ENCODE measurements at regions not wholly inside any gene's neighbourhood (a gene's known extent, or its start where the extent isn't known, plus 50 kb on each side); places are given as distances from the start of the nearest gene placed in this dataset.
"Not testable (repeated sequence)": the region's sequence is repeated elsewhere in the genome, so short reads cannot be mapped to it uniquely, and the experiment has no call there.

DNA sequence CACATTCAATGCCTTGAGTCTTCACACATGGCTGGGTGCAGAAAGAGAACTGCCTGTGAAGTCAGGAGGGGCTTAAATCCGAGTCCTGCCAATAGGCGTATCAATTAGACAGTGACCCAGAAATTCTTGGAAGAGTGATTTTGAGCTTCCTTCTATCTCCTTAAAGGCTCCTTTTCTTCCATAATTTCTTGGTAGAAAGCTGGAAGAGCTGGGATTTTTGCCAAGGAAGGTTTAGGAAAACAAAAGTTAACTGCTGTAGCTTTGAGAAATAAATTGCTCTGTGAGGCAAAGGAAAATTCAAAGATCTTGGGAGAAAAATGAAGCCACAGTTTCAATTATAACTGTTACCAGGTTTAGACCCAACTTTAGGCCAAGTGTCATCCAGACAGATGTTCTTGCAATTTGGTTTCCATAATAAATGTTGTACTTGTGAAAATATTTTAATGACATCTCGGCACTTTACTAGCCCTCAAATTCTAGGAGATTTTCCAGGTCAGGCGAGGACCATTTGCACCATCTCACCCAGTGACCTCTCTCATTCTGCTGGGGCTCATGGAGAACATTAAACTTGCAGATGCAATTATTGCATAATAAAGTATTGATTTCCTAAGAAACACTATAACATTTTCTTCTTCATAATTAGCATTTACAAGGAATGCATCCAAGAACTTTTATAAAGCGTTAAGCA is 329.7 kb upstream of the MEIS1 start:
- Histone ChIP-seq H3K36me3 (ENCODE audit: control insufficient read depth, insufficient read depth, low read length) (no peaks in the 10 kb centered on the region), H3K4me1 (ENCODE audit: control insufficient read depth, insufficient read depth, low read length) (no peaks in the 10 kb centered on the region), H3K27me3 (ENCODE audit: control insufficient read depth, insufficient read depth, low read length) (no peaks in the 10 kb centered on the region), H3K27ac (ENCODE audit: low read depth, low read length) (no peak overlapping the region), H3K9ac (ENCODE audit: low read length) (no peak overlapping the region), H3K4me3 (ENCODE audit: low read length) (no peak overlapping the region)

DNA sequence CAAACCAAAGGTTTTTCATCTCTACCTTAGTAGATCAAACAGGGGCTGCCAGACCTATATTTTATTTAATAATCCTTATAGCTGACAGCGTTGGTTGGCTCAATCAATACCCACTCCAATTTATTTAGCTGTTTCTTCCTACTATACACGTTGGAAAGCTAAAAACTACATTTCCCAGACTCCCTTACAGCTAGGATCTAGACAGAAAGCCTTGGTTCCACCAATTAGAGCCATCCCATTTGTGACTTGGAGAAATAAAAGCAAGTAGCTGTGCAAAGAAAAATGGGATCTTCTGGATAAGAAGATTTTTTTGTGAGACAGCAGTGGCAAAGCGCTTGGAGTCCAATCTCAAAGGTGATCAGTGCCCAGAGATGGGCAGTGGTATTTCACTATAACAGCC is 331.3 kb upstream of the MEIS1 start:
- Histone ChIP-seq H3K9ac (ENCODE audit: low read length) (no peak overlapping the region), H3K36me3 (ENCODE audit: control insufficient read depth, insufficient read depth, low read length) (no peaks in the 10 kb centered on the region), H3K4me3 (ENCODE audit: low read length) (no peak overlapping the region), H3K4me1 (ENCODE audit: control insufficient read depth, insufficient read depth, low read length) (no peaks in the 10 kb centered on the region), H3K27ac (ENCODE audit: low read depth, low read length) (no peak overlapping the region), H3K27me3 (ENCODE audit: control insufficient read depth, insufficient read depth, low read length) (no peaks in the 10 kb centered on the region)

DNA sequence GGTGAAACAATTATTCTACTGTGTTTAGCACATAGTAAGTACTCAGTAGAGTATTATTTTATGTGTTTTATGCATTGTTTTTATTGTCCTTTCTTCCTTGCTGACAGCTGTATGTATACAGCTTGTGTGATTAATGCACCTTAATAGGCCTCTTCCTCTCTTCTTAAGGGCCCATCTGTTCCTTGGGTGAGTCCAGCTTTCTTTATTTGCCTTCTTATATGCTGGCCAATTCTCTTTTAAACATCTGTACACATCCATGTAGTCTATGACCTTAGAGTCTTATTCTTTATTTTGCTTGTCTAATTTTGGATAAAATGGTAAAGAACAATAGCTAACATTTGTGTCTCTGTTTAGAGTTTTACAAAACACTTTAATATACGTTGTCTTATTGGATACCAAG is 333.7 kb upstream of the MEIS1 start:
- no peak overlapping the region for H3K9ac ChIP-seq (ENCODE audit: low read length)
- H3K27me3 ChIP-seq (ENCODE audit: control insufficient read depth, insufficient read depth, low read length), result no peaks in the 10 kb centered on the region
- H3K4me1 ChIP-seq (ENCODE audit: control insufficient read depth, insufficient read depth, low read length), result no peaks in the 10 kb centered on the region
- no peak overlapping the region for H3K4me3 ChIP-seq (ENCODE audit: low read length)
- no peaks in the 10 kb centered on the region for H3K36me3 ChIP-seq (ENCODE audit: control insufficient read depth, insufficient read depth, low read length)
- H3K27ac ChIP-seq (ENCODE audit: low read depth, low read length), result no peak overlapping the region

DNA sequence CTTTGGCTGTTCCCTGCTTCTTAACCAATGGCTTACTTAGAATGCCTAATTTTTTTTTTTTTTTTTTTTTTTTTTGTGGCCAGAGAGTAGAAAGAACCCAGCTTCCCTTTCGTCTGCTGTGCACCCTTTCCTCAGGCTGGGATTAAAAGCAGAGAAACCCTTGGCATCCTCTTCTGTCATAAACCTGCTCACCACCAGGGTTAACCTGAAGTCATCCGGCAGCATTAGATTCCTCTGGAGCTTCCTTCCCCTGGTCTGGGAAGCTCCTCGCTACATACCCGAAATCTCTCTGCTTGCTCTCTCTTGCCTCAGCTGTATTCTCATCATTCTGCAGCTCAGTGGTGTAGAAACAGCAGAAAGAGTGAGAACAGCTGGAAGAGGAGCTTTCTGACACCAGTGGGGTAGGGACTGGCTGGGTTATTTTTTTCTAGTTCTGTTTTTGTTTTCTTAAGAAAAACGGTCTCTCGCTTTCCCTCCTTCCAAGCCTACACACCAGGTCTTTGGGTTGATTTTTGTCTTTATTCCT is 339.0 kb upstream of the MEIS1 start:
- Histone ChIP-seq H3K27me3 (ENCODE audit: control insufficient read depth, insufficient read depth, low read length) (no peaks in the 10 kb centered on the region), H3K9ac (ENCODE audit: low read length) (no peak overlapping the region), H3K4me1 (ENCODE audit: control insufficient read depth, insufficient read depth, low read length) (no peaks in the 10 kb centered on the region), H3K27ac (ENCODE audit: low read depth, low read length) (no peak overlapping the region), H3K4me3 (ENCODE audit: low read length) (no peak overlapping the region), H3K36me3 (ENCODE audit: control insufficient read depth, insufficient read depth, low read length) (no peaks in the 10 kb centered on the region)

DNA sequence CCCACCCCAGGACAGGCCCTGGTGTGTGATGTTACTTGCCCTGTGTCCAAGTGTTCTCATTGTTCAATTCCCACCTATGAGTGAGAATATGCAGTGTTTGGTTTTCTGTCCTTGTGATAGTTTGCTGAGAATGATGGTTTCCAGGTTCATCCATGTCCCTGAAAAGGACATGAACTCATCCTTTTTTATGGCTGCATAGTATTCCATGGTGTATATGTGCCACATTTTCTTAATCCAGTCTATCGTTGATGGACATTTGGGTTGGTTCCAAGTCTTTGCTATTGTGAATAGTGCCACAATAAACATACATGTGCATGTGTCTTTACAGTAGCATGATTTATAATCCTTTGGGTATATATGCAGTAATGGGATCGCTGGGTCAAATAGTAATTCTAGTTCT is 340.2 kb upstream of the MEIS1 start:
- H3K4me1 ChIP-seq (ENCODE audit: control insufficient read depth, insufficient read depth, low read length); H3K4me3 ChIP-seq (ENCODE audit: low read length); H3K27me3 ChIP-seq (ENCODE audit: control insufficient read depth, insufficient read depth, low read length); H3K27ac ChIP-seq (ENCODE audit: low read depth, low read length); H3K36me3 ChIP-seq (ENCODE audit: control insufficient read depth, insufficient read depth, low read length); H3K9ac ChIP-seq (ENCODE audit: low read length): not testable (repeated sequence)

DNA sequence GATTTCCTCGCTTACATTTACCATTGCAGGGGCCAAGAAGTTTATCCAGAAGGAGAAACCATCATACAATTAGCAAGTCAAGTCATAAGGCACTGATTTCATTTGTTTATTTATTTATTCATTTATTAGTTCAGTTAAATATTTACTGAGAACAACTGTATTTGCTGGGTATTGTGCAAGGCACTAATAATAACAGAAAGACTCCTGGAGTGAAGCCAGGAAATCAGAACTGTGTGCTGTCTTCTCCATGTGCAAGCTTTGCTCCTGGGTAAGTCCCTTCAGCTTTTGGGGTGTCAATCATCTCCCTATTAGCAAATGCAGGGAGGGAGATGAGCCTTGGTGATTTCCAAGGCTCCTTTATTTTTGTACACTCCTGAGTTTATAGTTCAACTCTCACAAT is 341.6 kb upstream of the MEIS1 start:
- H3K27me3 ChIP-seq (ENCODE audit: control insufficient read depth, insufficient read depth, low read length), result no peaks in the 10 kb centered on the region
- H3K27ac ChIP-seq (ENCODE audit: low read depth, low read length), result no peak overlapping the region
- H3K36me3 ChIP-seq (ENCODE audit: control insufficient read depth, insufficient read depth, low read length), result no peaks in the 10 kb centered on the region
- H3K4me1 ChIP-seq (ENCODE audit: control insufficient read depth, insufficient read depth, low read length), result no peaks in the 10 kb centered on the region
- no peak overlapping the region for H3K4me3 ChIP-seq (ENCODE audit: low read length)
- no peak overlapping the region for H3K9ac ChIP-seq (ENCODE audit: low read length)

DNA sequence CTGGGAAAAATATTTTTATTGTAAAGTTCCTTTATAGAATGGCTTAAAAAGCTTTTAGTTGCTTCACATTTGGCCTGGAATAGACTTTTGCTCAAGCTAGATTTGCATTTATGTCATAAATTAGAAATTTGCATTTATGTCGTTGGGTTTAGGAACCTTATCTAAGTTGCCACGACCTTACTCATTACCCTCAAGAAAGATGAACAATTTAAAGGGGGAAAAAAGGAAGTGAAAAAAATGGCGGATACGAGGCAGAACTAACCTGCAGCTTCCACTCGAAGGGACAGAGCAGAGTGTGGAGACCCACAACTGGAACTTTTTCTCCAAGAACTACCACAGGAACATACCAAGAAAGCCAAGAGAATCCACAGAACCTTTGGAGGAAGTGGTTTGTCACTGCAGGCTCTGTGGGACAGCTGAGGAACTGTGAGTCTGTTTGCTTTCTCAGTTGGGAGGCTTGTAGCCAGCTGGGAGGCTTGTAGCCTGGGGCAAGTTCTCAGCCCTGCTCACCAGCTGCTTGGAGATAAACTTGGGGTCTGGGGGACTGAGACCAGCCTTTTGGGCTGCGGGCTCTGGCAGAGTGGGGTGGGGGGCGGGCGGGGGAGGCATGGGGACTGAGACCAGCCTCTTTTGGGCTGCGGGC is 349.9 kb upstream of the MEIS1 start:
- Histone ChIP-seq H3K4me3 (ENCODE audit: low read length) (no peak overlapping the region), H3K4me1 (ENCODE audit: control insufficient read depth, insufficient read depth, low read length) (no peaks in the 10 kb centered on the region), H3K27me3 (ENCODE audit: control insufficient read depth, insufficient read depth, low read length) (no peaks in the 10 kb centered on the region), H3K9ac (ENCODE audit: low read length) (no peak overlapping the region), H3K36me3 (ENCODE audit: control insufficient read depth, insufficient read depth, low read length) (no peaks in the 10 kb centered on the region), H3K27ac (ENCODE audit: low read depth, low read length) (no peak overlapping the region)

DNA sequence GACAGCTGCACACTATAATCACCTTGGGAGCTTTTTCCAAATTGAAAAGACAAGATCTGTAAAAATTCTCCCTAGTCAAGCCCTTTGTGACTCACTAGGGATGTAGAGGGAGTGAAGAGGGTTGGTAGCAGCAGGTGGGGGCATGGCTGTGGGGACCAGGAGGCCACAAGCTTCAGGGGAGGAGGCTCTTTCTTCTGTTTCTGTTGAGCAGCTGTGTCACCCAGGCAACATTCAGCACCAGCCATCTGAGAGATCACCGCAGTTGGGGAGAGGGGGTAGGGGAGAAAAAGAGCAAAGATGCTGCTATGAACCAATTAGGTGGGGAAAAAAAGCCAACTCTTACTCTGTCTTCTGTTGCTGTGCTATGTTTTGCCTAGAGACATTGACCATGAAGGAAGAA is 352.3 kb upstream of the MEIS1 start:
- H3K36me3 ChIP-seq (ENCODE audit: control insufficient read depth, insufficient read depth, low read length), result no peaks in the 10 kb centered on the region

DNA sequence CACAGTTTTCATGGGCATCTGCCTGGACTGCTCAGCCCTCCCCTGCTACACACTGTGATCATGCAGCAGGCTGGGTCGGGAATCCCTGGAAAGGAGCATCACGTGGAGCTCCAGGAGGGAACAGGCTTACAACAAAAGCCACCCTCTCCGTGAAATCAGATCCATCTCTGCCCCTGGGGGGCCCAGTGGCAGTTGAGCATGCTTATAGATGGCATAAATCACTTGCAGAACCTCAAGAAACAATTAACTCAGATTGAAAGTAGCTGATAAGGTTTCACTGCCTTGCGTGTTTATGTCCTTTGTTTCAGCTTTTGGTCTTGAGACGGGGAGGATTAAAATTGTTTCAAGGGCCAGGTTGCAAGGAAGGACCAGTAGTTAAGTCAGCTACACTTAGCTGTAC is 354.8 kb upstream of the MEIS1 start:
- Histone ChIP-seq H3K4me1 (ENCODE audit: control insufficient read depth, insufficient read depth, low read length) (no peaks in the 10 kb centered on the region), H3K9ac (ENCODE audit: low read length) (no peak overlapping the region), H3K27me3 (ENCODE audit: control insufficient read depth, insufficient read depth, low read length) (no peaks in the 10 kb centered on the region), H3K36me3 (ENCODE audit: control insufficient read depth, insufficient read depth, low read length) (no peaks in the 10 kb centered on the region), H3K4me3 (ENCODE audit: low read length) (no peak overlapping the region), H3K27ac (ENCODE audit: low read depth, low read length) (no peak overlapping the region)

More for the DNA sequence above, 352.3 kb upstream of the MEIS1 start:
- H3K9ac ChIP-seq (ENCODE audit: low read length), result no peak overlapping the region
- H3K27me3 ChIP-seq (ENCODE audit: control insufficient read depth, insufficient read depth, low read length), result no peaks in the 10 kb centered on the region
- no peak overlapping the region for H3K4me3 ChIP-seq (ENCODE audit: low read length)
- no peak overlapping the region for H3K27ac ChIP-seq (ENCODE audit: low read depth, low read length)
- no peaks in the 10 kb centered on the region for H3K4me1 ChIP-seq (ENCODE audit: control insufficient read depth, insufficient read depth, low read length)

DNA sequence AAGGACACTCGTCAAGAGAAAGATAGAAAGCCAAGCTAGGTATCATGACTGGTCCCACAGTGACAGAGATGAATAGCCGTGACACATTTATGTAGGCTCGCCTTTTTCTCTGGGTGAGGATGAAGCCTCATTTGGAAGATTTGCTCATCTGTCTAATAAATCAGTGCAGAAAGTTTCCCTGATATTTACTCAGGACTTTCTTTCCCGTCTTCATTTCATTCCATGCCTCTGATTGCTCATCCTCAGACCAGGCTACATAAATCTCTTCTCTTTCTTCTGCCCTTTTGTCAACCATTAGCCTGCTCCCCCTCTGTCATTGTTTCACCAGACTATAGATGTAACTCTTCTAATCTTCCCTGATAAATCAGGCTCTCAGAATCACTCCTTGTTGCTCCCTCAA is 361.8 kb upstream of the MEIS1 start:
- no peaks in the 10 kb centered on the region for H3K36me3 ChIP-seq (ENCODE audit: control insufficient read depth, insufficient read depth, low read length)
- no peak overlapping the region for H3K4me3 ChIP-seq (ENCODE audit: low read length)
- H3K4me1 ChIP-seq (ENCODE audit: control insufficient read depth, insufficient read depth, low read length), result no peaks in the 10 kb centered on the region
- H3K27ac ChIP-seq (ENCODE audit: low read depth, low read length), result no peak overlapping the region
- no peak overlapping the region for H3K9ac ChIP-seq (ENCODE audit: low read length)
- no peaks in the 10 kb centered on the region for H3K27me3 ChIP-seq (ENCODE audit: control insufficient read depth, insufficient read depth, low read length)

DNA sequence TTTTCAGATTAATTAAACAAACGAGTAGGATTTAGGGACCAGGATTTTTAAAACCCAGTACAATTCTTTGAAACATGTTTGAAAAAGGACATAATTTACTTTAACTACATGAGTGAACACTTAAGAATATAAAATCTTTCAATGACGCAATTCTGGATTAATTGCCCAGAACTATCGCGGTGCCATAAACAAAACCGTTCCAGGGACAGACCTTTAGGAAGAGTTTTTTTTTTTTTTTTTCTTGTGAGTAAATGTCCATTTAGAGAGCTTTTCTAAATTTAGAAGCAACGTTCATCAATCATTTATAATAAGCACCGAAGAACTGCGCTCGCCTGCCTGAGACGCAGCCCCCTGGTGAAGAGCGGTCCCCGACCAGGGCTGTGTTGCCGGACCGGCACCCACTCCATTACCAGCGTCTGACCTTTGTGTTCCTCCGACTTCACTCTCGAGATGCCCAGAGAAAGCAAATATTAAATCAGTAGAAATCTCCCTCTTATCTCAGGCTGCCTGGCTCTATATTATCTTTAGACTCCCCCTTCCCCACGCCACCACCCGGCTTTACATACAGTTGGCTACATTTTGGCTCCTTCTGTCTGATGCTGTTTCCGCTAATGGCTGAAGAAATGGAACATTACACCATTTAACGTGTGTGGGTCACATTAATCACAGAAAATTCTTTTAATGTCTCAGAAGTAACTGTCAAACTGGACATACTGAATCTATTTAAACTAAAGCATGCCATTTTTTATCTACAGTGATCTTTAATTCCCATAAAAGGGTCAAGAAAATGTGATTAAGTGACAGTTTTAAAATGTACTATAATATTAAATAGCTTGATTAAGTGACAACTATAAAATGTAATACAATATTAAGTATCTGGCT is 364.0 kb upstream of the MEIS1 start:
- Histone ChIP-seq H3K27ac (ENCODE audit: low read depth, low read length) (no peak overlapping the region), H3K4me3 (ENCODE audit: low read length) (peak overlapping the region; percentile 2), H3K36me3 (ENCODE audit: control insufficient read depth, insufficient read depth, low read length) (no peaks in the 10 kb centered on the region), H3K4me1 (ENCODE audit: control insufficient read depth, insufficient read depth, low read length) (no peaks in the 10 kb centered on the region), H3K9ac (ENCODE audit: low read length) (no peak overlapping the region), H3K27me3 (ENCODE audit: control insufficient read depth, insufficient read depth, low read length) (no peaks in the 10 kb centered on the region)

DNA sequence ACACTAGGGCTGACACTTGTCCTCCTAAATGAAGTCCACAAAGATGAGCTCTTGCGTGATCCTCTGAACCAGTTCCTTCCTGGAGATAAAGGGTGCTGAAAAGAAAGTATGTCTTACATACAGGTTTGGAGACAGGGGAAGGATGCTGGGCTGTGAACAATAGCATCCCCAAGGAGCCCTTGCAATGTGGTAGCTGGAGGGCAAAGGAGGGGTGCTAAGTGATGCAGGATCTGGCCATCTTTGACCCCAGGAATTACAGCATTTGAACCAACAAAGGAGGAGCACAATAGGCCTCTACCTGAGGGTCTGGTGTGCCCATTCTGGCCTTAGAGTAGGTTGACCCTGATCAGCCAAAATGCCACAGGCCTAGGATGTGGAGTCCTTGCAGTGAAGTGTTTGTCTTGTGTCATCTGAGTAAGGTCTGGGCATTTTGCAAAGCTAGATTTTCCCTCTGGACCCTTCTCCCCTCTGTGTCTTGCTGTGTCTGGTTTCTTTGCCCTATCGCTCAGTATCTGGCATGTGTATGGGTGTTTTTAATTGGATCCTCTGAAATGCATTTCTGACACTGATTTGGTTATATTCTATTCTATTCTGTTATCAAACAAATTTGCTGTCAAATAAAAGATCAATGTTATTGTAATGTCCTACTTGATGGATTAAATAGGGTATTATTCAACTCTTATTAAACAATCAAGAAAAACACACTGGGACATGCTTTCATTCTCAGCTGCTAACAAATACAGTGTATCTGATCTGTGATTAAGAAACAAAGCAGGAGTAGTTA is 364.8 kb upstream of the MEIS1 start:
- no peak overlapping the region for H3K4me3 ChIP-seq (ENCODE audit: low read length)

More for the DNA sequence above, 364.8 kb upstream of the MEIS1 start:
- H3K27ac ChIP-seq (ENCODE audit: low read depth, low read length), result no peak overlapping the region
- no peaks in the 10 kb centered on the region for H3K36me3 ChIP-seq (ENCODE audit: control insufficient read depth, insufficient read depth, low read length)
- no peak overlapping the region for H3K9ac ChIP-seq (ENCODE audit: low read length)
- no peaks in the 10 kb centered on the region for H3K4me1 ChIP-seq (ENCODE audit: control insufficient read depth, insufficient read depth, low read length)
- no peaks in the 10 kb centered on the region for H3K27me3 ChIP-seq (ENCODE audit: control insufficient read depth, insufficient read depth, low read length)
